Pancreas (tissue), 10 donors: ENCODE measurements at regions not wholly inside any gene's neighbourhood (a gene's known extent, or its start where the extent isn't known, plus 50 kb on each side); places are given as distances from the start of the nearest gene placed in this dataset.
A peak's percentile ranks its signal among the peaks of the same experiment; 100 is the strongest.

Experiments
- ATAC-seq, 4 donors: fragments of 200-7000 bp; cut with Tn5 transposase; one replicate each; pipeline versions ENCODE4 v1.8.0 to v1.9.1; 2020; ENCODE audit warnings: mild to moderate bottlenecking in 4 of 4, moderate library complexity in 4 of 4
- DNase-seq, 6 donors: peaks; one replicate each; pipeline ENCODE4 v3.0.0-alpha.2; 2020
- FAIRE-seq: peaks from 2 replicates; lab custom pipeline; 2012; peaks lifted over from hg19 to GRCh38; lab: Jason Lieb, UNC
- H3K27ac ChIP-seq, 4 donors: fragments of 200-600 bp; sonication (generic); 1 replicate in 3 of 4; 2 replicates in 1 of 4; pipeline versions ENCODE4 v1.5.0 to v1.8.0; 2020
- H3K27me3 ChIP-seq, 4 donors: fragments of 200-600 bp; one replicate each; pipeline ENCODE4 v1.8.0; 2021
- H3K36me3 ChIP-seq, 3 donors: fragments of 200-600 bp; sonication (generic) in 1 of 3; one replicate each; pipeline versions ENCODE4 v1.5.0 to v1.8.0; 2020 to 2021
- H3K4me1 ChIP-seq, 3 donors: fragments of 200-600 bp; one replicate each; pipeline ENCODE4 v1.8.0; 2021
- H3K4me3 ChIP-seq, 4 donors: fragments of 200-600 bp; sonication (generic) in 2 of 4; one replicate each; pipeline versions ENCODE4 v1.5.0 to v1.8.0; 2020 to 2021
- H3K9me3 ChIP-seq, 4 donors: fragments of 200-600 bp; one replicate each; pipeline ENCODE4 v1.8.0; 2021
- WGBS, 2 donors: extraction: QIAGEN DNeasy Blood & Tissue Kit; methylation state at CpG; one replicate each; pipeline ENCODE4 v1.1.7; 2013; 5-methylcytosine and 5-hydroxymethylcytosine counted together
- intact Hi-C, 3 donors: fragments of 100-400 bp; cut with DNase I; formaldehyde crosslinking; loops; one replicate each; pipeline versions ENCODE4 v1.11.1 to v1.14.2; 2022
- TF ChIP-seq, protein P1 (sequence below), 4 donors: fragments of 200-600 bp; sonication (generic) in 3 of 4; IDR thresholded peaks; one replicate each; pipeline versions ENCODE4 v1.5.0 to v1.8.0; 2021; ENCODE audit warnings: antibody characterized with exemption in 4 of 4
- donor health status: healthy with polysubstance abuse.
- donor health status: DM: no; HTN: no; CAD: no; lungs with moderate emphysema.
- donor health status: DM: no; HTN: no; CAD: no.
- donor health status: control.
- donor health status: control.
- donor health status: Bipolar disorder and iron deficiency.
- donor health status: DM: yes; HTN: yes; CAD: no.
- donor health status: DM: no; HTN: no; CAD: no.
- donor health status: DM: no; HTN: no; CAD: no.
- donor health status: DM: yes; HTN: yes; CAD: no.

GRCh38 chr3:117017135-117017894 lies 307.7 kb downstream of the TUSC7 start:
- Histone ChIP-seq H3K4me3 (no peak overlapping the region), H3K9me3 (no peaks in the 10 kb centered on the region), H3K27ac (no peak overlapping the region), H3K36me3 (no peaks in the 10 kb centered on the region), H3K4me1 (no peaks in the 10 kb centered on the region), H3K27me3 (no peaks in the 10 kb centered on the region)
- 53 to 66% methylated on average over 6 of the region's 7 CpGs for WGBS, 2 donors
- FAIRE-seq (no peak), ATAC-seq (no peak), DNase-seq (no peak)
- TF ChIP-seq, protein P1, sequence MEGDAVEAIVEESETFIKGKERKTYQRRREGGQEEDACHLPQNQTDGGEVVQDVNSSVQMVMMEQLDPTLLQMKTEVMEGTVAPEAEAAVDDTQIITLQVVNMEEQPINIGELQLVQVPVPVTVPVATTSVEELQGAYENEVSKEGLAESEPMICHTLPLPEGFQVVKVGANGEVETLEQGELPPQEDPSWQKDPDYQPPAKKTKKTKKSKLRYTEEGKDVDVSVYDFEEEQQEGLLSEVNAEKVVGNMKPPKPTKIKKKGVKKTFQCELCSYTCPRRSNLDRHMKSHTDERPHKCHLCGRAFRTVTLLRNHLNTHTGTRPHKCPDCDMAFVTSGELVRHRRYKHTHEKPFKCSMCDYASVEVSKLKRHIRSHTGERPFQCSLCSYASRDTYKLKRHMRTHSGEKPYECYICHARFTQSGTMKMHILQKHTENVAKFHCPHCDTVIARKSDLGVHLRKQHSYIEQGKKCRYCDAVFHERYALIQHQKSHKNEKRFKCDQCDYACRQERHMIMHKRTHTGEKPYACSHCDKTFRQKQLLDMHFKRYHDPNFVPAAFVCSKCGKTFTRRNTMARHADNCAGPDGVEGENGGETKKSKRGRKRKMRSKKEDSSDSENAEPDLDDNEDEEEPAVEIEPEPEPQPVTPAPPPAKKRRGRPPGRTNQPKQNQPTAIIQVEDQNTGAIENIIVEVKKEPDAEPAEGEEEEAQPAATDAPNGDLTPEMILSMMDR (IDR thresholded peaks at IDR 0.05): no peak
- intact Hi-C loops: loop anchor here in 2 of 3 donors (10.0 kb wide), 2 partner anchors 507 to 697 kb away; no protein-coding TSS in a partner anchor

- no peaks in the 10 kb centered on the region for H3K27me3 ChIP-seq
- DNase-seq (no peak), FAIRE-seq (no peak), ATAC-seq (no peak)
- TF ChIP-seq, protein P1 (IDR thresholded peaks at IDR 0.05): no peak
- intact Hi-C loops: loop anchor here in 2 of 3 donors (10.0 kb wide), 2 partner anchors 506 to 696 kb away; no protein-coding TSS in a partner anchor
- H3K36me3 ChIP-seq: no peaks in the 10 kb centered on the region
- H3K4me1 ChIP-seq: no peaks in the 10 kb centered on the region
- H3K4me3 ChIP-seq: no peak overlapping the region
- no peaks in the 10 kb centered on the region for H3K9me3 ChIP-seq
- 30 to 37% methylated on average over 5 of the region's 5 CpGs for WGBS, 2 donors
- H3K27ac ChIP-seq: no peak overlapping the region
These were observed 309.1 kb downstream of the TUSC7 start for GRCh38 chr3:117018655-117019054.

- WGBS, 2 donors: 9 to 13% methylated on average over 7 of the region's 7 CpGs
- Histone ChIP-seq H3K27me3 (no peaks in the 10 kb centered on the region), H3K36me3 (no peaks in the 10 kb centered on the region), H3K4me1 (no peaks in the 10 kb centered on the region), H3K9me3 (no peaks in the 10 kb centered on the region), H3K27ac (no peak overlapping the region), H3K4me3 (peak overlapping the region in 1 of 4 donors; percentile 6)
- TF ChIP-seq, protein P1 (IDR thresholded peaks at IDR 0.05): peak; percentile 44 to 65 (median 54)
- intact Hi-C loops: loop anchor here in 2 of 3 donors (10.0 kb wide), 2 partner anchors 506 to 696 kb away; no protein-coding TSS in a partner anchor
- FAIRE-seq (no peak), ATAC-seq (peak; percentile 88 to 98 (median 97)), DNase-seq (peak in 3 of 6 donors; percentile 30 to 61 (median 50))
These were observed 309.6 kb downstream of the TUSC7 start for GRCh38 chr3:117019082-117019713.

DNA sequence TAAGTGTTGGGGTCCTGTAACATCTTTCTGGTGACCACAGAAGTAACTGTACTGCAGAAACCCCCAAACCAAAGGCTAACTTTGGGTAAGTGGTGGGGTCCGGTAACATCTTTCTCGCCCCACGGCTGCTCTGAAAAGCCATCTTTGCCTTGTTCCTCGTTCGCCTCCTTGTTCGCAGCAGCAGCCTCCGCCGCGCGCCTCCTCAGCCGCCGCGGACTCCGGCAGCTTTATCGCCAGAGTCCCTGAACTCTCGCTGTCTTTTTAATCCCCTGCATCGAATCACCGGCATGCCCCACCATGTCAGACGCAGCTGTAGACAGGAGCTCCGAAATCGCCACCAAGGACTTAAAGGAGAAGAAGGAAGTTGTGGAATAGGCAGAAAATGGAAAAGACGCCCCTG lies 316.8 kb downstream of the TUSC7 start:
- FAIRE-seq: no peak
- WGBS, 2 donors: 95% methylated on average over 22 of the region's 22 CpGs
- H3K27me3 ChIP-seq: no peaks in the 10 kb centered on the region
- no peaks in the 10 kb centered on the region for H3K4me1 ChIP-seq
- no peaks in the 10 kb centered on the region for H3K36me3 ChIP-seq
- no peaks in the 10 kb centered on the region for H3K9me3 ChIP-seq
- TF ChIP-seq, protein P1 (IDR thresholded peaks at IDR 0.05): no peak
- H3K27ac ChIP-seq: no peak overlapping the region
- DNase-seq: no peak
- no peak overlapping the region for H3K4me3 ChIP-seq
- intact Hi-C loops: no loop called here
- ATAC-seq: no peak
